ENCODE measurements at regions not wholly inside any gene's neighbourhood (a gene's known extent, or its start where the extent isn't known, plus 50 kb on each side); places are given as distances from the start of the nearest gene placed in this dataset.
A peak's percentile ranks its signal among the peaks of the same experiment; 100 is the strongest.

GRCh38 chr10:33418301-33418700, 83.8 kb upstream of the NRP1 start:
- no peak overlapping the region for H3K27ac ChIP-seq
- no peaks in the 10 kb centered on the region for H3K36me3 ChIP-seq
- TF ChIP-seq CTCF (IDR thresholded peaks at IDR 0.05) (no peak), POLR2AphosphoS5 (IDR thresholded peaks at IDR 0.05; ENCODE audit: insufficient read depth in 1 of 2, low read depth in 1 of 2) (no peak), POLR2A (IDR thresholded peaks at IDR 0.05) (no peak)
- intact Hi-C loops (cut with DNase I) = no loop called here
- no peaks in the 10 kb centered on the region for H3K9me3 ChIP-seq
- H3K4me3 ChIP-seq = no peak overlapping the region
- H3K4me1 ChIP-seq = peaks cover 18% of the 10 kb centered on the region
- no peak for DNase-seq (ENCODE audit: extremely low spot score in 2 of 2)
- H3K27me3 ChIP-seq = no peaks in the 10 kb centered on the region

- no peak overlapping the region for H3K27ac ChIP-seq
- DNase-seq (ENCODE audit: extremely low spot score in 2 of 2) = no peak
- intact Hi-C loops (cut with DNase I) = no loop called here
- H3K36me3 ChIP-seq = no peaks in the 10 kb centered on the region
- no peaks in the 10 kb centered on the region for H3K9me3 ChIP-seq
- no peaks in the 10 kb centered on the region for H3K27me3 ChIP-seq
- H3K4me1 ChIP-seq = peaks cover 16% of the 10 kb centered on the region
- H3K4me3 ChIP-seq = no peak overlapping the region
- TF ChIP-seq POLR2AphosphoS5 (IDR thresholded peaks at IDR 0.05; ENCODE audit: insufficient read depth in 1 of 2, low read depth in 1 of 2) (no peak), CTCF (IDR thresholded peaks at IDR 0.05) (no peak), POLR2A (IDR thresholded peaks at IDR 0.05) (no peak)
Observed at GRCh38 chr10:33416691-33417090, 82.2 kb upstream of the NRP1 start.

GRCh38 chr10:33416209-33416608, 81.7 kb upstream of the NRP1 start:
- peaks cover 16% of the 10 kb centered on the region for H3K4me1 ChIP-seq
- H3K27ac ChIP-seq = no peak overlapping the region
- no peak overlapping the region for H3K4me3 ChIP-seq
- intact Hi-C loops (cut with DNase I) = no loop called here
- no peak for DNase-seq (ENCODE audit: extremely low spot score in 2 of 2)
- no peaks in the 10 kb centered on the region for H3K27me3 ChIP-seq
- no peaks in the 10 kb centered on the region for H3K9me3 ChIP-seq
- TF ChIP-seq CTCF (IDR thresholded peaks at IDR 0.05) (no peak), POLR2AphosphoS5 (IDR thresholded peaks at IDR 0.05; ENCODE audit: insufficient read depth in 1 of 2, low read depth in 1 of 2) (no peak), POLR2A (IDR thresholded peaks at IDR 0.05) (no peak)
- H3K36me3 ChIP-seq = no peaks in the 10 kb centered on the region

- Histone ChIP-seq H3K36me3 (no peaks in the 10 kb centered on the region), H3K27me3 (no peaks in the 10 kb centered on the region), H3K4me1 (peaks cover 16% of the 10 kb centered on the region), H3K27ac (no peak overlapping the region), H3K9me3 (no peaks in the 10 kb centered on the region), H3K4me3 (no peak overlapping the region)
- intact Hi-C loops (cut with DNase I) = no loop called here
- TF ChIP-seq CTCF (IDR thresholded peaks at IDR 0.05) (no peak), POLR2A (IDR thresholded peaks at IDR 0.05) (no peak), POLR2AphosphoS5 (IDR thresholded peaks at IDR 0.05; ENCODE audit: insufficient read depth in 1 of 2, low read depth in 1 of 2) (no peak)
- no peak for DNase-seq (ENCODE audit: extremely low spot score in 2 of 2)
Observed at GRCh38 chr10:33414841-33415240, 80.4 kb upstream of the NRP1 start.

GRCh38 chr10:33412653-33413361, 78.3 kb upstream of the NRP1 start:
- no peak for DNase-seq (ENCODE audit: extremely low spot score in 2 of 2)
- TF ChIP-seq CTCF (IDR thresholded peaks at IDR 0.05) = no peak
- TF ChIP-seq POLR2A (IDR thresholded peaks at IDR 0.05) = no peak
- peak in 1 of 2 donors; percentile 6 for TF ChIP-seq POLR2AphosphoS5 (IDR thresholded peaks at IDR 0.05; ENCODE audit: insufficient read depth in 1 of 2, low read depth in 1 of 2)
- no peaks in the 10 kb centered on the region for H3K27me3 ChIP-seq
- no peak overlapping the region for H3K4me3 ChIP-seq
- peaks cover 16% of the 10 kb centered on the region for H3K4me1 ChIP-seq
- intact Hi-C loops (cut with DNase I) = no loop called here
- H3K27ac ChIP-seq = no peak overlapping the region
- no peaks in the 10 kb centered on the region for H3K36me3 ChIP-seq
- H3K9me3 ChIP-seq = no peaks in the 10 kb centered on the region
